ENCODE measurements at regions not wholly inside any gene's neighbourhood (a gene's known extent, or its start where the extent isn't known, plus 50 kb on each side); places are given as distances from the start of the nearest gene placed in this dataset.
"Not testable (repeated sequence)": the region's sequence is repeated elsewhere in the genome, so short reads cannot be mapped to it uniquely, and the experiment has no call there.

DNA sequence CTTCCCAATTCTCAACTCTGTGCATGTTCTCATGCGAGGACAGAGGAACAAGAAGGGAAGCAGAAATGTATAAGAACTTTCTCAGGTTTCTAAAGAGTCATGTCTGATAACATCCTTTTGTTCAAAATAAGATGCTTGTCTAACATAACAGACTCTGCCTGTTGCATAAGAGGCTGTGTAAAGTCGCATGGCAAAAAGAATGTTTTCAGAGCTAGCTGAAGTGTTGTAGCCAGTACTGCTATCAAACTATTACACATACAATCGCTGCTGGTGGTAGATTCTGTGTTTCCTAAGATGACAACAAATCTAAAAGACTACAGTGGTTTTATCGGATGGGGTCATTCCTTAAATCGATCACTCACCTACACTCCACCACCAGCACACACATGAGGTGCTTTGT is 487.5 kb downstream of the IRS1 start:
- no peak for DNase-seq

DNA sequence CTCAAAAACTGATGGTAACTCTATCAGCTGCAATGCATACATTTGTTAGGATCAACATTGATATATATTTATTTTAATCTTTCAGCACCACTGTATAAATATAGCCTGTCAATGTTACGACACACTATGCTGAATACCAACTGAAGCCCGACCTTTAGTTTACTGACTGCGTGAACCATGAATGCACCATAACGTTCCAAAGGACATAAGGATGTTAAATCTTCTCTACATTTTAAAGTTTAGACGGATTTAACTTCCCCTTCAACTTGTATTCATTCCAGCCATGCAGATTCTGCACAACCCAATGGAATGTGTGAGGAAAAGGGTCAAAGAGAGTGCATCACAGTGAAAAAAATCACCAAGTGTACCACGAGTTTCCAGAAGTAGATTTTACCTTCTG is 489.5 kb downstream of the IRS1 start:
- no peak for DNase-seq

DNA sequence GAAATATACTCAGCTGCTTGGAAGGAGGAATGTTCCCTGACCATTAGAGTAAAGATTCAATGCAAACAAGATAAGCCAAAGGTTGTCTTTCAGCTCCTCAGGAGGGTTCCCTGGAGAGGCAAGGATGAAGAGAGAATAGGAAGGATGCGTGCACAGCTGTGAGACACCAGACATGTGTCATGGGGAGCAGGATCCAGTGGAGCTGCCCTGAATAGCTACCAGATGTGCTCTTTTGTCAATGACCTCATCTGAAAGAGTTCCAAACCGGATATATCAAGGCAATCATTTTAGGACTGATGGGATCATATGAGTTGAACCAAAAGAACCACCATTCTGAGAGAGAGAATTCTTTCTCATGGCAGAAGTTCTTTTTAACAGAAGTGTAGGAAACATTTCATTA is 490.6 kb downstream of the IRS1 start:
- no peak for DNase-seq

DNA sequence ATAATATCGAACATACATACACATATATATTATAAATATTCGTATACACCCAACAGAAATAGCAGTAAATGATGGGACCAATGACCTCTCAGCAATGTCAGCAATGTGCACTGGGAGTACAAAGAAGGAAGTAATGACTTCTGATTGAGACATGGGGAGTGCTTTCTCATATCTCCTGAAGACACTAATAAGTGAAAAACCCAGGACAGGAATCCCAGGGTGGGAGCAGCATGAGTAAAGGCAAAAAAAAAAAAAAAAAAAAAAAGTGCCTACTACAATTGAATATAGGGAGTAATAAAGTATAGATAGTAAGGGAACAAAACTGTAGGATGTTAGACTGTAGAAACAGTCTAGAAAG is 491.3 kb downstream of the IRS1 start:
- no peak for DNase-seq

DNA sequence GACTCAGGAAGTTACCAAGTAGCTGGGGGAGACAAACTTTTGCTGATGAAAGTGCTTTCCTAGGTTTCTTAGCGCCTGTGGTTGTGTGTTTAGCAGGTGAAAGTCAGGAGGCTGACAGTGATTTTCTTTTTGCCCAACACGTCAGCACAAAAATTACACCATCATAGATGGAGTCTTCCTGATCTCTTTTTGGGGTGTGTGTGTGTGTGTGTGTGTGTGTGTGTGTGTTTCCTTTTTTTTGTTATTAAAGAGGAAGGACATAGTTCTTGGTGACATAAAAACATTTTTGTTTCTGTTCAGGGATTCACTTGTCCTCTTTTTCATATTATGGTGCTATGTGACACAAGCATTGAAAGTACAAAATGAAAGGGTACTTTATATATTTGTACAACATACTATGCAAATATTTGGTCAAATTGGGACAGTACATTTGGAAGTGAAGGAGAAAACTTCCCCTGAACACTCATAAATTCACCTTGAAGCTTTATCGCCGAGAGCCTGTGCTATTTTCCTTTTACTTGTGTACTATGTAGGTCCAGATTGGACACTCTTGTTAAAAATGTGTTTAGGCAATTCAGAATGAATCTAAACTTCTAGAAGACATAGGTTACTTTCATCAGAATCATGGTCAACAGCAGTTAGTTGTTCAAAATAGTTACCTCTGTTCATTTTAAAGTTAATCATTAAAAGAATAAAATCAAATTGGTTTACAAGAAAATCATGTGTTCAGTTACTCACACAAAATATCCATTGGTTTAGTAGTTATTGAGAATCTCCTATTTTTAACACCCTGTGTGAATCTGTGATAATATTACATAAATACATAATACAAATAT is 491.9 kb downstream of the IRS1 start:
- DNase-seq = no peak

DNA sequence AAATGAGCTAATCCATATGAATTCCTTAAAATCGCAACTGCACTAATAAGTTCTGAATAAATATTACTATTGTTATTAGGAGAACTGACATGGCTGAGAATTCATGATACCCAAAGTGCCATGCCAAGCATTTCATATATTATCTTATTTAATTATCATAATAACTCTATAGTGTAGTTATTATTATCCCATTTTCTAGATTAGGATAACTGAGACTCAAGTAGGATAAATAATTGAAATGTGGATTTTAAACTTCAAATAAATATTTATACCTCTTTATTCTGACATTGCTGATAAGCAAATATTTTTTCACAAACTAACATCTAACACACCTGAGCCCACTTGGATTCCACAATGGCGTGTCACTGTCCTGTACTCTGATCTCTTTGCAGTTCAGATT is 492.7 kb downstream of the IRS1 start:
- DNase-seq = no peak

DNA sequence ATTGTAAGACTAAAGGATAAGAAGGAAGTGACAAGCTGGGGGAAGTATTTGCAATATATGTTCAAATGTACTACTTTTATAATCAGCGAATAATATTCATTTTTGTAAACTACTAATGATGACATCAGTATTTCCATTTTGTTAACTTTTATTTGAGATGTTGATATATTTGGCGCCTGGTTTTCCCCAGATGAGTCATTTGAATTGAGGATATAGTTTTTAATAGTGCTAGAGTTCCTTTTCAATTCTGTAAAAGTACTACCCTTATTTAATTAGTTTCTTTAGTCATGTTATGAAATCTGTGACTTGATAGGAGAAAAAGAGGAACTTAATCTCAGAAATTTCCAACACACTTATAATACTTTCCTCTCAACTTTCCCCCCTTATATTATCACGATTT is 495.3 kb downstream of the IRS1 start:
- no peak for DNase-seq

DNA sequence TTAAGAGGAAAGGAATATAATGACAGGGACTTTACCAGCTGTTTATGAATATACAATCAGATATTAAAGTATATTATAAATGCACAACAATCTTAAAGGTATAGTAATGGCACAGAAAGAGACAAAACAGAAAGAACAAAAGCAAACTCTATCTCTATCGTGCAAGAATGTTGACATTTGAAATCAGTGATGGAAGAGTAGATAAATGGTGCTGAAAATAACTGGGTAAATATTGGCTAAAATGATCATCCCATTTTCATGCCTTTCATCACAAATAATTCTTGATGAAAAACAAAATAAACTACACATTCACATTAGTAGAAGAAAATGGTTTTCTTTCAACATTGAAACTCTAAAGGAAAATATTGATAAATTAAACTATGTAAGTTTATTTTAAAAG is 495.9 kb downstream of the IRS1 start:
- no peak for DNase-seq

DNA sequence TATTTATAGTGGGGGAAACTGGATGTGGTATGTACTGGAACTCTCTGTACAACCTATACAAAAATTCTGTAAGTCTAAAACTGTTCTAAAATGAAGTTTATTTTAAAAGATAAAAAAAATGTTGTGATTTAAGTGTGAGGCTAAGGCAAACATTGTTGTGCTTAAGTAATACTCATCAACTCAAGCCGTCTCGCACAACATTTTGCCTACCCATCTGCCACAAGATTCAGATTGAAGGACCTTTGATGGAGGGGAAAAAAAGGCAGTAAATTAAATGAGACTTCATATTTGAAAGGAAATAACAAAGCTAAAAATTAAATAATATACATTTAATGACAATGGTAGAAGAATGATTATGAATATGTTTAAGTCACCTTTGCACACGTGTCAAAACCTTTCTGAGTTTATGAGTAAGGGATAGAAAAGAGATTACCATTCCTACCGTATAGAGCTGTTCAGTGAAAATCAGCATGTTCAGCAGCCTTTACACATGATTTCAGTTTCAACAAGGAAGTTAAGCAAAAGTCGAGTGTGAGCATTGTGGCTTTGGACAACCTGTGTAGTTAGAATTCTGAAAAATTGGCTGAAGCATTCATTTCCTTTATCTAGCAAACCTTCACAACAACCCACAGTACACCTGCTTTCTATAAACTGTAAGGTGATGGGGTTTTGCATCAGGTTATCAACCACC is 499.3 kb downstream of the IRS1 start:
- DNase-seq = no peak

DNA sequence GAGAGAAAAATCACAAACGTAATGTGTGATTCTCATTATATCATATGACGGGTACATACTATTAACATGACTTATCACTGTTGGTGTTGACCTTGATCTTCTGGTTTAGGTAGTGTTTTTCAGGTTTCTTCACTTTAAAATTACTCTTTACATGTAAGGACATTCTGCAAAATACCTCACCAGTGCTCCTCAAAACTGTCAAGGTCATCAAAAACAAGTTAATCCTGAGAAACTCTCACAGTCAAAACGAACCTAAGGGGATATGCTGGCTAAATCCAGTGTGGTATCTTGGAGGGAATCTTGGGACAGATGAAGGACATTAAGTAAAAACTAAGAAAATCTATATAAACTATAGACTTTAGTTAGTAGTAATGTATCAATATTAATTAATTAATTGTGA is 499.8 kb downstream of the IRS1 start:
- no peak for DNase-seq

DNA sequence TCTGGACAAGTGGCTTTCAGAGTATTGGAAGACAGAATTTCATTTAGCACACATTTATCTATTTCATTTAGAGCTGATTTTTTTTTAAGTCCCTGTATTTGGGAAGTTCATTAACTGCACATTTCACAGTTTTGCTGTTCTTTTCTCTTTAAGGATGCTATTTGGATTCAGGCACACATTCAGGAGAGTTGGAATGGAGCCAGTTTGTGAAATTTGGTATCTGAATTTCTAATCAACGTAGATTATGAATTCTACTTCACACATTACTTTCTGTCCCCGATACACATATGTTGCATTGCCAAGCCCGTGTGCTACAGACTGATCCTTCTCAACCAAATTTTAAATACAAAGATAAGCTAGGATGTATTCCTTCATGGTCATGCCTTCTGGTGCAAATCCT is 503.9 kb downstream of the IRS1 start:
- DNase-seq = no peak

DNA sequence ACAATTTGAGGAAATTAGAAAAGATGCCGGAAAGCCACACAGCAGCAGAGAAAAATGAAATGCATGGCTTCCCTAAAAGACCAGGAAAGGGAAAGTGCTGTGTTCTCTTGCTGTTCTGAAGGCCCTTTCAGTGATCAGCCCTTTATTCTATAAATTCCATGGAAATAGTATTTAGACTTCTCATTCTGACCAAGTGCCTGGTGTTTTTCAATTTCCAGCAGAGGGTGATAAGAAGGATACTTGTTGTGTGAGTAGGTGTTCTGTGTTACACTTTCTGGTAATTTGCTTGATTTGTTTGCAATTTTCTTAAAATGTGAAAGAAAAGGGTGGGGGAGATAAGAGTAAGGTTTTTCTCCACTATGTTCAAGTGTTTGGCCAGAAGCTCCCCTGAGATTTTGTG is 504.5 kb downstream of the IRS1 start:
- DNase-seq = no peak

DNA sequence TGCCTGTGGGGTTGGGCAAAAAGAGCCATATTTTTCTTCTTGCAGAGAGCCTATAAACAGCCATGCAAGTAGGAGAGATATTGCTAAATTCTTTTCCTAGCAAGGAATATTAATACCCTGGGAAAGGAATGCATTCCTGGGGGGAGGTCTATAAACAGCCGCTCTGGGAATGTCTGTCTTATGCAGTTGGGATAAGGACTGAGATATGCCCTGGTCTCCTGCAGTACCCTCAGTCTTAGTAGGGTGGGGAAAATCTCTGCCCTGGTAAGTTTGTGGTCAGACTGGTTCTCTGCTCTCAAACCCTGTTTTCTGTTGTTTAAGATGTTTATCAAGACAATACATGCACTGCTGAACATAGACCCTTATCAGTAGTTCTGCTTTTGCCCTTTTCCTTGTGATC is 508.3 kb downstream of the IRS1 start:
- not testable (repeated sequence) for DNase-seq

DNA sequence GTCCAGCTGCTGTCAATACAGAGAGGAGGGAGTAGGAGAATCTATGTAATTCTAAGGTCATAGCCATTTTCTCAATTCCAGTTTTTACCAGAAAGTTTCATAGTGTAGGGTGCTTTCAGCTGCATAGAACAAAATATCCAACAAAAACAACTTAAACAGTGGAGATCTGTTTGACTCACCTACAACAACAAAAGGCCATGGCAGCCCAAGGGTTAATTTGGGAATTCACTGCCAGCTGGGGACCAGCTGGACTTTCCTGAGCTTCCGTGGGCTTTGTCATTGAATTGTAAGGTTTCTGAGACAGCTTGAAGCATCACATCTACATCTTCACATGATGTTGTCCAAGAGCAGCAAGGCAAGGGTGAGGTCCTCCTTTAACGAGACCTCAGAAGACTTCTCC is 512.7 kb downstream of the IRS1 start:
- no peak for DNase-seq

DNA sequence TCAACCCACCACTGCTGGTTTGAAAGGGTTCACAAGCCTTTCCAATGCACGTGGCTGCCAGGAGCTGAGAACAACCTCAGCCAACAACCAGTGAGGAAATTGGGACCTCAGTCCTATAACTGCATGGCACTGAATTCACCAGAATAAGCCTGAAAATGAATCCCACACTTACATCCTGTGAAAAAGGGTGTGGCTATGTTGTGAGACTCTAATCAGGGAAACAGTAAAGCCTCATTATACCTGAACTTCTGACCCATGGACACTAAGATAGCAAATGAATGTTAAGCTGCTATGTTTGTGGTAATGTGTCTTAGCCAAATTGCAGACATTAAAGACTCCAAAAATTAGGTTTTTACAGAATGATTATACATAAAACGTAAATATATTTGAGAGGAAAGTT is 515.8 kb downstream of the IRS1 start:
- DNase-seq = no peak

DNA sequence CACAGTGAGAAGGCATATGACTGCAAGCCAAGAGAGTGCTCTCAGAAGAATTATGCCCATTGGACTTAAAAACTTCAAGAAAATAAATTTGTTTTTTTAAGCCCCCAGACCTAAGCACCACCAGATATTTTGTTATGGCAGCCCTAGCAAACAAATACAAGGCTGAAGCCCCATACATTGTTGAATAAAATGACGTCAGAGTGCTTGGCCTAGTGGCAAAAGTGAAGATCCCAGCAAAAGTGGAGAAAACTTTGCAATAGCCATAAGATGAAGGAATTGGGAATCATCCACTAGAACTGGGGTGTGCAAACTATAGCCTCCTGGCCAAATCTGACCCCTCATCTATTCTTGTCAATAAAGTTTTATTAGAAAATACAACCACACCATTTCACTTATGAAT is 517.5 kb downstream of the IRS1 start:
- DNase-seq = no peak

DNA sequence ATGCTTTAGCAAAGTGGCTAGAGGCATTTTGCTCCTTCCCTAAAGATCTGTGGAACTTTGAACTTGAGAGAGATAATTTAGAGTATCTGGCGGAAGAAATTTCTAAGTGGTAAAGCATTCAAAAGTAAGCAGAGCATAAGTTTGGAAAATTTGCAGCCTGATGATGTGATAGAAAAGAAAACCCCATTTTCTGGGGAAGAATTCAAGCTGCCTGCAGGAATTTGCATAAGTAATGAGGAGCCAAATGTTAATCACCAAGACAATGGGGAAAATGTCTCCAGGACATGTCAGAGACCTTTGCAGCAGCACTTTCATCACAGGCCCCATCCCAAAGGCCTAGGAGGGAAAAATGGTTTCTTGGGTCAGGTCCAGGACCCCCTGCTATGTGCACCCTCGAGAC is 519.5 kb downstream of the IRS1 start:
- DNase-seq = not testable (repeated sequence)

DNA sequence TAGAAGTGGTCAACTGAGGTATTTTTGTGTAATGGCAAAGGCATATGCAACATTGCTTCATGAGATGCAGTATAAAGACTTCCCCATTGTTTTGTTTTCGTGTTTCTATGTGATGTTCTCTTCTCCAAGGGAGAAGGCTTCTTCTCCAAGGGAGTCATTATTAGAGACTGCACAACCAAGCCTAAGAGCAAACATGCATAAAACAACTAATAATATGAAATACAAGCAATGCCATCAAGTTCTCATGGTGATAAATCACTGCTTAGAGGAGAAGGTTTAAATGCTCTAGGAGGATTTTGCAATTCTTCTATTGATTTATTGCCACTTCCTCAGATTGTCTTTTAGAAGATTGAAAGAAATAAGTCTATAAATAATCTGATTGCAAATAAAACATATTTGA is 524.4 kb downstream of the IRS1 start:
- no peak for DNase-seq

DNA sequence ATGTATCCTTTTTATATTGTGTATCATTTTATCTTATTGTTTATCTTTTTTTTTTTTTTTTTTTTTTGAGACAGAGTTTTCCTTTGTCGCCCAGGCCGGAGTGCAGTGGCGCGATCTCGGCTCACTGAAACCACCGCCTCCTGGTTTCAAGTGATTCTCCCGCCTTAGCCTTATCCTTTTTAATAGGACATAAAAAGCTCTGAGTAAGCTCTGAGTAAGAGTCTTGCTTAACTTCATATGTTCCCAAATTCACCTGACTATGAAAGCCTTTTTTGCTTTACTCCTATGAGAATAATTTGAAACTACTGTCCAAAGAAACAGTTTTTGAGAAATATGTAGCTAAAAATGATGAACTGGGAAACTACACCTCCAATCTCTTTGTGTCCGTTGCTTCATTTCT is 525.5 kb downstream of the IRS1 start:
- DNase-seq = no peak

DNA sequence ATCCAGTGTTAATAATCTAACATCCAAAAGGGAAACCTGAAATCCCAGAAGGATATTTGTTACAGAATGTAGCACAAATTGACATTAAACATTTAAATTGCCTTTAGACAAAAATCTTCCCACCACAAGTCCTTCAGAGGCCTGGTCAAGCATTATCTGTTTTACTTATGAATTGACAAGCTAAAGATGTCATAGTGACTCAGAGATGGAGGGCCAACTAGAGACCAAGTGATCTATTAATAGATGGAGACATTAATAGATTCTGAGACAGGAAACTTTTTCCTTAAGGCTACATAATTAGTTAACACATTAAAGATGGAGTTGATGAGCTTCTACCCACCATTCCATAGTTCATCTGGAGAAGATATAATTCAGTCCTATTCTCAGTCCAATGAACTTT is 526.2 kb downstream of the IRS1 start:
- no peak for DNase-seq

DNA sequence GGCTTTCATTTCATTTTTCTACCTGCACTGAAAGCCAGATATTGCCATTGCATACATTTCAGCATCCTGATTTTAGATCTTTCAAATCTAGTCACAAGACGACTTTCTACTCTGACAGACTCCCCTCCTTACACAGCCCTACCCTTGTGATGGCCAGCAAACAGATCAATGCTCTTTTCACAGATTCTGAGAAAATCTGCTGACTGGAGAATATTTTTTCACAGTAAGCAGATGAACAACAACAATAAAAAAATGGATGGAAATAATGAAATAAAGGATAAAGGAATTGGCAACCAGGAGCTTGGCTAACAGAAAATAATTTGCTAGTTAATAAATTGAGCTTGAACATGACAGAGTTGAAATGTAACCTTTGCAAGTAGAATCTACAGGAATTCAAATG is 527.2 kb downstream of the IRS1 start:
- DNase-seq = no peak

DNA sequence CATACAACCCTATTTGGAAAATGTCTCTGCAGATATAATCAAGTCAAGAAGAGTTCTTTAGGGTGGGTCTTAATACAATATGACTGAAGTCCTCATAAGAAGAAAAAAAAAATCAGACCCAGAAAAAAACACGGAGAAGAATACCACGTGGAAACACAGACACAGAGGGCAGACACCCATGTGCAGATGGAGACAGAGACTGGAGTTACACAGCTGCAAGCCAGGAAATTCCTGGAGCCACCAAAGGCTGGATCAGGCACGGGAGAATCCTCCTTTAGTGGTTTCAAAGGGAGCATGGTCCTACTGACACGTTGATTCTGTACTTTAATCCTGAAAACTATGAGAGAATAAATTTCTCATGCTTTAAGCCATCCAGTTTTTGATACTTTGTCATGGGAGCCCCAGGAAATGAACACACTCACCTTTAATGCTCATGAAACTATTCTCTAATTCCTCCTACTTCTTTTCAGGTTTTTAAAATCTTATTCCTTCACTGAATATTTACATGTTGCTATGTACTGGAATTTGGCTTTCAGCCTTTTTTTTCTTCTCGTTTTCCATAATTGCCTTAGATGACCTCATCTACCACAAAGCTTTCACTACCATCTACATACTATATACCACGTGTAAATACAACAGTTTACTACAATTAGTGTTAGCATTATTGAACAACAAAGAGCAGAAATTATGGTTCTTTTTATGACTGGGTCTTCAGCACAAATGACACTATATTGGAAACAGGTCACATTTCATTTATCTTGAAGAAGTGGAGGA is 529.1 kb downstream of the IRS1 start:
- no peak for DNase-seq

DNA sequence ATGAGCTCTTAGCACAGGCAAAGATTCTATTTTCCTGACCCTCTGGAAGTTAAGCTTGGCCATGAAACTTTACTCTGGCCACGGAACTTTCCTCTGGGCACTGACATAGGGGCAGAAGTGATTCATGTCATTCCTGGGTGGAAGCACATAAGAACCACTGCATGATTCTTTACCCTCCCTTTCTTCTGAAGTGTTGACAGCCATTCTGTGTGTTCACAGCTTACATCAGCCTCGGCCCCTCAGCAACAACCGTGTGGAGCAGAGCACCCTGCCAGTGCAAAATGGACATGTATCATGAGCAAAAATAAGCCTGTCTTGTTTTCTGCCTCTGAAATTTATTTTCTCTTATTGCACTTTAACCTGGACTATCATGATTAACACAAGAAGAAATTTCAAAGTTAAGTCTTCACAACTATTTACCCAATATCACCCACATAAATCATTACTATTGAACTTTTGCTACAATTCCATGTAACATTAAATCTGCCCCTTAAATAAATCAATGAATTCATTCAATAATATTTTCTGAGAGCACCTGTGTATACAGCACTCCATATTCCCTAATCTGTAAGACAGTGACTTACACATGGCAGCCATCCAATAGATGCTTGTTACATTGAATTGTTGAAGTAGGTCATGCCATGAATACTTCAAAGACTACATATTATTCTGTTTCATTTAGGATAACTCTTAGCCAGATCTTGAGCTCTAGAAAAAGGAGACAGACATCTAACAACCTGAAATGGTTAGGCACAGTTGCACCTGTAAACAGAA is 531.9 kb downstream of the IRS1 start:
- no peak for DNase-seq
